Neuronal stem cell (in vitro differentiated cells): ENCODE measurements at regions not wholly inside any gene's neighbourhood (a gene's known extent, or its start where the extent isn't known, plus 50 kb on each side); places are given as distances from the start of the nearest gene placed in this dataset.

Source experiments
- DNase-seq: peaks from one replicate; pipeline ENCODE4 v3.0.0-alpha.2; 2013; ENCODE audit warnings: low spot score
- H2AFZ ChIP-seq: one replicate; pipeline ENCODE4 v1.6.1; 2013; ENCODE audit warnings: mild to moderate bottlenecking, low read length, inconsistent platforms
- H2AK5ac ChIP-seq: 2 replicates; pipeline ENCODE4 v1.6.1; 2013; ENCODE audit warnings: low read depth, mild to moderate bottlenecking, inconsistent platforms, low read length, moderate library complexity, mixed read lengths
- H2BK120ac ChIP-seq: 2 replicates; pipeline ENCODE4 v1.6.1; 2013; ENCODE audit warnings: low read depth, mild to moderate bottlenecking, inconsistent platforms, low read length, moderate library complexity, mixed read lengths
- H2BK12ac ChIP-seq: one replicate; pipeline ENCODE4 v1.6.1; 2013; ENCODE audit warnings: low read length, inconsistent platforms
- H2BK15ac ChIP-seq: 2 replicates; pipeline ENCODE4 v1.6.1; 2013; ENCODE audit warnings: mild to moderate bottlenecking, low read length, inconsistent platforms, mixed read lengths
- H2BK5ac ChIP-seq: one replicate; pipeline ENCODE4 v1.6.1; 2013; ENCODE audit warnings: inconsistent platforms, mild to moderate bottlenecking, low read length, moderate library complexity
- H3K14ac ChIP-seq: one replicate; pipeline ENCODE4 v1.6.1; 2013; ENCODE audit warnings: low read length, inconsistent platforms
- H3K18ac ChIP-seq: 2 replicates; pipeline ENCODE4 v1.6.1; 2013; ENCODE audit warnings: low read length, inconsistent platforms
- H3K23ac ChIP-seq: 2 replicates; pipeline ENCODE4 v1.6.1; 2013; ENCODE audit warnings: low read depth, mild to moderate bottlenecking, mixed read lengths, low read length, inconsistent platforms; ENCODE audit not compliant: poor library complexity
- H3K27ac ChIP-seq: replicated peaks from 3 replicates; pipeline ENCODE4 v1.5.1; 2013; ENCODE audit warnings: low read length, inconsistent platforms
- H3K27me3 ChIP-seq, 3 experiments: 2 replicates each; pipeline ENCODE4 v1.6.1; 2013; ENCODE audit warnings: low read length in 3 of 3, mild to moderate bottlenecking in 2 of 3, inconsistent platforms in 1 of 3, low read depth in 1 of 3, mixed read lengths in 1 of 3, moderate library complexity in 1 of 3; ENCODE audit not compliant: control insufficient read depth in 3 of 3, insufficient read depth in 3 of 3
- H3K36me3 ChIP-seq, 2 donors: replicated peaks in 1 of 2; 2 replicates each; pipeline ENCODE4 v1.6.1; 2013; ENCODE audit warnings: low read length in 2 of 2; ENCODE audit not compliant: control insufficient read depth in 2 of 2, insufficient read depth in 2 of 2
- H3K4ac ChIP-seq: 2 replicates; pipeline ENCODE4 v1.6.1; 2013; ENCODE audit warnings: inconsistent platforms, mild to moderate bottlenecking, low read length, moderate library complexity
- H3K4me1 ChIP-seq, 2 donors: 1 replicate in 1 of 2; 2 replicates in 1 of 2; pipeline ENCODE4 v1.6.1; 2013; ENCODE audit warnings: low read length in 2 of 2, low read depth in 1 of 2; ENCODE audit not compliant: control insufficient read depth in 2 of 2, insufficient read depth in 1 of 2
- H3K4me2 ChIP-seq: one replicate; pipeline ENCODE4 v1.6.1; 2013; ENCODE audit warnings: mild to moderate bottlenecking, low read length, inconsistent platforms; ENCODE audit not compliant: insufficient read depth, poor library complexity, severe bottlenecking
- H3K4me3 ChIP-seq, 2 donors: 2 replicates each; pipeline ENCODE4 v1.5.1; 2013; ENCODE audit warnings: low read length in 2 of 2, mild to moderate bottlenecking in 2 of 2, inconsistent platforms in 1 of 2, moderate library complexity in 1 of 2
- H3K79me1 ChIP-seq: one replicate; pipeline ENCODE4 v1.6.1; 2013; ENCODE audit warnings: low read depth, mild to moderate bottlenecking, inconsistent platforms, low read length, moderate library complexity
- H3K9ac ChIP-seq: one replicate; pipeline ENCODE4 v1.6.1; 2013; ENCODE audit warnings: mild to moderate bottlenecking, low read depth, low read length, inconsistent platforms; ENCODE audit not compliant: poor library complexity
- H3K9me3 ChIP-seq, 2 donors: replicated peaks in 1 of 2; 2 replicates each; pipeline versions ENCODE3 to v1.6.1; 2013; ENCODE audit warnings: low read length in 2 of 2, mild to moderate bottlenecking in 2 of 2, inconsistent platforms in 1 of 2, low read depth in 1 of 2, mixed read lengths in 1 of 2, moderate library complexity in 1 of 2; ENCODE audit not compliant: control insufficient read depth in 2 of 2, insufficient read depth in 1 of 2
- H4K8ac ChIP-seq: one replicate; pipeline ENCODE4 v1.6.1; 2013; ENCODE audit warnings: low read depth, mild to moderate bottlenecking, inconsistent platforms, low read length, moderate library complexity
- H4K91ac ChIP-seq: one replicate; pipeline ENCODE4 v1.6.1; 2013; ENCODE audit warnings: low read length, low read depth, mild to moderate bottlenecking, inconsistent platforms; ENCODE audit not compliant: poor library complexity
- WGBS, 2 donors: extraction: QIAGEN DNeasy Blood & Tissue Kit; methylation state at CpG; one replicate each; pipeline ENCODE4 v1.1.7; 2013; ENCODE audit warnings: missing lambda C conversion rate in 2 of 2, mixed read lengths in 1 of 2; ENCODE audit not compliant: insufficient read length in 2 of 2, insufficient replicate concordance in 1 of 2; ENCODE audit errors: extremely low coverage in 2 of 2; 5-methylcytosine and 5-hydroxymethylcytosine counted together

- H2BK12ac ChIP-seq: no peak overlapping the region
- H3K9me3 ChIP-seq: peaks cover 0 to 3% of the 10 kb centered on the region in 2 donors
- H3K79me1 ChIP-seq: no peaks in the 10 kb centered on the region
- no peak overlapping the region for H3K14ac ChIP-seq
- no peak overlapping the region for H3K18ac ChIP-seq
- no peak overlapping the region for H2BK15ac ChIP-seq
- H3K27ac ChIP-seq: no peak overlapping the region
- H3K23ac ChIP-seq: no peak overlapping the region
- H3K4me1 ChIP-seq: peaks cover 0 to 2% of the 10 kb centered on the region in 2 donors
- H3K36me3 ChIP-seq: no peaks in the 10 kb centered on the region
- H4K91ac ChIP-seq: no peak overlapping the region
- H3K4me3 ChIP-seq: no peak overlapping the region
- H3K4me2 ChIP-seq: no peak overlapping the region
- DNase-seq: no peak
- H2AK5ac ChIP-seq: no peak overlapping the region
- H3K9ac ChIP-seq: no peak overlapping the region
- H4K8ac ChIP-seq: no peak overlapping the region
- H3K27me3 ChIP-seq: no peaks in the 10 kb centered on the region
- no peak overlapping the region for H2BK5ac ChIP-seq
- no peak overlapping the region for H2AFZ ChIP-seq
- H2BK120ac ChIP-seq: no peak overlapping the region
- no peak overlapping the region for H3K4ac ChIP-seq
Measured at GRCh38 chr4:132228676-132229075, 920.4 kb upstream of the PCDH10 start.

DNA sequence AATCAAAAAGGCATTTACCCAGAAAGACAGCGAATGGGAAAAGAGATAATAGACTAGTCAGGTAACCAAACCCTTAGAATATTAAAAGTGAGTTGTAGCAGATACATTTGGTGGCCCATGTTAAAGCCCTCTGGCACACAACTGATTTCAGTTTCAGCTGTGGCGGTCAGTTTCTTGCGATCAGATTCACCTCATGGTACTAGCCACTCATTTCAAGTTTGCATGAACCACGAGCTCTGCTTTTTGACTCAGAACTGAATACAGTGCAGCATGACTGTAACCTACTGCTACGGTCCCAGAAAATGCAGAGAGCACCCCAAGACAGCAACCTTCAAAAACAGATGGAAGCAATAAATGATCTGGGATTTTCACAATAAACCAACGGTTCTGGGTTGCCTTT is 919.1 kb upstream of the PCDH10 start:
- Histone ChIP-seq H3K27me3 (no peaks in the 10 kb centered on the region), H3K9ac (no peak overlapping the region), H3K27ac (no peak overlapping the region), H3K4me2 (no peak overlapping the region), H3K79me1 (no peaks in the 10 kb centered on the region), H3K9me3 (peaks cover 0 to 3% of the 10 kb centered on the region in 2 donors), H2BK120ac (no peak overlapping the region), H2AK5ac (no peak overlapping the region), H2BK12ac (no peak overlapping the region), H3K4me3 (no peak overlapping the region), H2BK15ac (no peak overlapping the region), H3K4me1 (peaks cover 0 to 2% of the 10 kb centered on the region in 2 donors), H3K18ac (no peak overlapping the region), H2AFZ (no peak overlapping the region), H3K14ac (no peak overlapping the region), H4K91ac (no peak overlapping the region), H4K8ac (no peak overlapping the region), H3K23ac (no peak overlapping the region), H3K4ac (no peak overlapping the region), H2BK5ac (no peak overlapping the region), H3K36me3 (no peaks in the 10 kb centered on the region)
- WGBS, 2 donors: no CpG with 5 or more reads among the region's 6 CpGs
- DNase-seq: no peak

DNA sequence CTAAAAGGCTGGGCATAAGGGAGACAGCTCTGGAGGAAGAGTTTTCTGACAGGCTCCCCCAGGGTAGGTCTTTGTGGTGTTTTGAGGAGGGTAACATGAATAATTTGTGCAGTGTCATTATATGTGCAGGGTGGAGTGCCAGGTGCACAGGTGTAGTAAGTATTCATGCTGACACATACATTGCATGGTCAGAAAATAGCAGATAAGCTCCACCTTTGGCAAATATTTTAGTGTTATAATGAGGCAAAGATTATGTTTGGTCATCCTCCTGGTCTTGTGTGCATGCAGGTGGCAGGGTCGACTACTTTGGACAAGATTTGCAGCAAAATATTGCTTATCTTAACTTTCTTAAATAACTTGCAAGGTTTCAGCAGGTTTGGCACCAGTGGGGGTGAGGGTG is 910.4 kb upstream of the PCDH10 start:
- no peak overlapping the region for H4K8ac ChIP-seq
- no peak overlapping the region for H3K4me3 ChIP-seq
- no peak overlapping the region for H2BK12ac ChIP-seq
- H3K18ac ChIP-seq: no peak overlapping the region
- no peak overlapping the region for H3K4ac ChIP-seq
- DNase-seq: no peak
- H2BK5ac ChIP-seq: no peak overlapping the region
- H3K9ac ChIP-seq: no peak overlapping the region
- H3K4me1 ChIP-seq: no peaks in the 10 kb centered on the region
- H3K79me1 ChIP-seq: no peaks in the 10 kb centered on the region
- H2BK15ac ChIP-seq: no peak overlapping the region
- H2BK120ac ChIP-seq: no peak overlapping the region
- no peaks in the 10 kb centered on the region for H3K9me3 ChIP-seq
- H2AFZ ChIP-seq: no peak overlapping the region
- no peak overlapping the region for H3K23ac ChIP-seq
- no peak overlapping the region for H3K14ac ChIP-seq
- H3K27me3 ChIP-seq: no peaks in the 10 kb centered on the region
- H2AK5ac ChIP-seq: no peak overlapping the region
- H4K91ac ChIP-seq: no peak overlapping the region
- WGBS, 2 donors: no CpG with 5 or more reads among the region's 1 CpG
- no peaks in the 10 kb centered on the region for H3K36me3 ChIP-seq
- H3K4me2 ChIP-seq: no peak overlapping the region
- no peak overlapping the region for H3K27ac ChIP-seq

DNA sequence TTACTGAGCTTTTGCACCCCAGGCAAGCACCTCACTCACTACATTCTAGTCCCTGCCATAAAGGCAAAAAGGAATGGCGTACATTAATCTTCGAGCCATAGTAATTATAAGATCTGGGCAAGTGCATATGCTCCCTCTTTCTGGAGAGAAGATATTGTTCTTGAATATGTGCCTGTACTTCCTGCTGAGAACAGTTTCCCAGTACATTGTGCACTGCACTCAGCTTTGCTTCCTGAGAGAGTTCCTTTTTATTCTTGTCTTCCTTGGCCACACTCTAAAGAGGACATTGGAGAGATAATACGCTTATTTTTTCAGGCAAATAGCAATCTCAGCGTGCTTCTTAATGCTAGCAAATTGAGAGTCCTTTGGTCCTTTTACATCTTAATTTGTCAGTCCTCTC is 909.0 kb upstream of the PCDH10 start:
- Histone ChIP-seq H3K9me3 (no peaks in the 10 kb centered on the region), H4K91ac (no peak overlapping the region), H3K23ac (no peak overlapping the region), H2BK12ac (no peak overlapping the region), H2AFZ (no peak overlapping the region), H4K8ac (no peak overlapping the region), H3K4me1 (no peaks in the 10 kb centered on the region), H2BK120ac (no peak overlapping the region), H3K79me1 (no peaks in the 10 kb centered on the region), H3K4me3 (no peak overlapping the region), H3K27me3 (no peaks in the 10 kb centered on the region), H3K9ac (no peak overlapping the region), H3K4me2 (no peak overlapping the region), H2BK5ac (no peak overlapping the region), H3K18ac (no peak overlapping the region), H2BK15ac (no peak overlapping the region), H3K27ac (no peak overlapping the region), H2AK5ac (no peak overlapping the region), H3K36me3 (no peaks in the 10 kb centered on the region), H3K14ac (no peak overlapping the region), H3K4ac (no peak overlapping the region)
- DNase-seq: no peak
- no CpG with 5 or more reads among the region's 4 CpGs for WGBS, 2 donors
